ENCODE measurements at regions not wholly inside any gene's neighbourhood (a gene's known extent, or its start where the extent isn't known, plus 50 kb on each side); places are given as distances from the start of the nearest gene placed in this dataset.
"Not testable (repeated sequence)": the region's sequence is repeated elsewhere in the genome, so short reads cannot be mapped to it uniquely, and the experiment has no call there.

DNA sequence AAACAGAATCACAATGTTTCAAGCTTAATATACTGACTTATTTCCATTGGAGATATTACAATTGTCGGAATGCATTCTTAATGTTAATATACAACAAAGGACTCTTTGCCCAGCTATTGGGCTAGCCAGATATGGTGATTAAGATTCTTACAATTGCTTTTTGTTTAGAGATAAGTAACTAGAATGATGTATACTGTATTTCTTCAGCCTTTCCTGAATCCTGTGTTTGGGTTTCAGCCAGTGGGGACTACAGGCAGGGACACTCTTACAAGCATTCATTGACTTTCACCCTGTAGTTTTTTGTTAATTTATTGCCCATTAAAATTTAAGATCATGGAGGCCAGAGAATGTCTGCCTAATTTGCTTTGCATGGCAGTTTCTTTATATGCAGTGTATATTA is 254.1 kb upstream of the TMEFF2 start:
- DNase-seq (ENCODE audit: low read depth), result no peak

DNA sequence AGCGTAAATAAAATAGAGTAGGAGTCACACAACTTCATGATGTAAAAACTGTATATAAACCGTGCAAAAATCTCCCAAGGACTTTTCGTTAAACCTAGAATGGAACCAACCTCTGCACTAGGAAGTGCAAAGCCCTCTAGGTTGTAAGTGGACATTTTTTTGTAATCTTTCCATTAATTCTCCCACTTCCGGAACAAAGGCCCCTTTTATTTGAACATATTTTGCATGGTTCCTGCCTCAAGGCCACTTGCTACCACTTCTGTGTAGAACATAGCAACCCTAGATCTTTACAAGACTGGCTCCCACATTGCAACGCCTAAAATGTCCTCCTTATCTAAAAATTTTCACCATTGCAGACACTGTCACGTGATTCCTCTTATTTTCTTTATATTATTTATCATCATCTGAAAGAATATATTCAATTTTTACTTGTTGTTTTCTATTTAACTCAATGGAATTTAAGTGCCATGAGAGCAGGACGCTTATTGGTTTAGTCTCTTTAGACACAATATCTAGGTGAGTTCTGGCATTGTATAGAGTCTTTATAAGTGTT is 249.6 kb upstream of the TMEFF2 start:
- no peak for DNase-seq (ENCODE audit: low read depth)

DNA sequence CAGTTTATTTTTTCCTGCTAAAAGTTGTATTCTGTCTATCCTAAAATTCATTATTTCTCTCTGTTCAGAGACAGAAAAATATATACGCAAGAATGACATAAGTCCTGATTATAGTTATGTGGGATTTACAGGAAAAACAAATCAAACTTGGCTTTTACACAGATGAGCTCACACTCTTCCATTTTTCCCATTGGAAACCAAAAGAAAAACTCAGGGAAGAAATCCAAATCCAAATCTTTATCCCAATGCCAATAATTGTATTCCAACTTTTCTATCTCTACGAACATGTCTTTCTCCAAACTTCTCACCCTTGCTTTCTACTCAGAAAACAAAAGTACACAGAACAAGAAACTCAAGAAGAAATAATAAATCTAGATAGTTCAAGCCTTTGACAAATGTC is 249.1 kb upstream of the TMEFF2 start:
- no peak for DNase-seq (ENCODE audit: low read depth)

DNA sequence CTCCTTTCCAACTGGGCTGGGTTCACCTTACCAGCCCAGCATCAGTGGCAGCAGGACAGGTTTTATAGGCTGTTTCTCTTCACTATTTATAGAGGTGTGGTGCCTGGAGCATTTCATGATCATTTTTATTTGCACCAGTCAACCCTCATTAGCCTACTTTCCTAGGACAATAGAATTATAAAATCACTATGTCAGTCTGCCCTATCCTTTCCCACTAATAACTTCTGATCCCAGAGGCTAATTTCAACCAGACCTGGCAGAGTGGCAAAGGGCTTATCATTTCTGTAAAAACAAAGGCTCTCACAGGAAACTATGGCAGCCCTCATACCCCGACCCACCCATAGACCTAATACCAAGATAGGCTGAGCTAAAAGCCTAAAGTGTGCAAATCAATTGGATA is 243.5 kb upstream of the TMEFF2 start:
- no peak for DNase-seq (ENCODE audit: low read depth)

DNA sequence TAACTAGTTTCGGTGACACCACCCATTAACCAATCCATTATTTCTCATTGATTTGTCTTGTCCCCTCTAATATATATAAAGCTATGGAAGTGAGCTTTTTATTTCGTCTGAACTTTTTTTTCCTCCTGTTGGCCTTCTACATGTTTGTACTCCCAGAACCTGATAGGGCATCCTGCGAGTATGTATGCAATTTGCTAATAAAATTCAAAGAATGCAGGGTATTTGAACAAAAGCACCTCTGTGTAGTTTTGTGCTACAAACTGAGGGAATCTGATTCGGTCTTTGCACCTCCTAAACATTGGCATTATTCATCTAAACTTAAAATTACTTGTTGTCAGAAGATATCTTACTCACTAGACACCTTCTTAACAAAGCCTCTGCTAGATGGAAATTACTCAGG is 242.9 kb upstream of the TMEFF2 start:
- DNase-seq (ENCODE audit: low read depth), result no peak

DNA sequence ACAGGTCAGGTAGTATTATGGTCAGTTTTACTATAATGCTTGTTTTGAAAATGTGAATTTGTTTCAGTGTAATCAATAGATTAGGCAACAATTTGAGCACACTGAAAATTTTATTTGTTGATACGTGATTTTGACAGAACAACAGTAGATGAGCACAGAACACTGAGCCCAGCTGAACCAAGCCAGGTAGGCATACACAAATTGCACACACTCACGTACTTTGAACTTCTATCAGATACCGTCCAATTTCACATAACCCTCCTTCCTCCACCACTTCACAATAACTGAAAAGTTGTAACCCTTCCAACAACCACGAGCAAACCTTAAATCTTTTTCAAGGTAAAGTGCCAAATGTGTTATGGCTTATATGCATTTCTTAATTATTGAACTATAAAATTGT is 229.5 kb upstream of the TMEFF2 start:
- DNase-seq (ENCODE audit: low read depth), result no peak

DNA sequence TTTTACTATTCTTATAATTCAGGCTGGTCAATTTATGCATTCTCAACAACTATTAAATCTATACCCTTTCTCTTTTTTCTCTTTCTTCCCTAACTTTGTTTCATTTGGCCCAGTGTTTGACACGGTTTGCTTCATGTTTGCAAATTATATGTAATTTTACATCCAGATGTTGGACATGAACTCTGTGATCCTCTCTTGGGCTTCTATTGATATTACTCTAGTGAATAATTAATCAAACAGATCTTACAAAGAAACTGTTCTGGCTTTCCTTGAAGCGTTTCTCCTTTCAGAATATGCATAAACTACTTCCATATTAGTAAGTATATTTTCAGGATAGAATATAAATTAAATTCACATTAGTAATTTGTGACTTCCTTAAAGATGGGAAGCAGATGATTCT is 225.1 kb upstream of the TMEFF2 start:
- DNase-seq (ENCODE audit: low read depth), result no peak

DNA sequence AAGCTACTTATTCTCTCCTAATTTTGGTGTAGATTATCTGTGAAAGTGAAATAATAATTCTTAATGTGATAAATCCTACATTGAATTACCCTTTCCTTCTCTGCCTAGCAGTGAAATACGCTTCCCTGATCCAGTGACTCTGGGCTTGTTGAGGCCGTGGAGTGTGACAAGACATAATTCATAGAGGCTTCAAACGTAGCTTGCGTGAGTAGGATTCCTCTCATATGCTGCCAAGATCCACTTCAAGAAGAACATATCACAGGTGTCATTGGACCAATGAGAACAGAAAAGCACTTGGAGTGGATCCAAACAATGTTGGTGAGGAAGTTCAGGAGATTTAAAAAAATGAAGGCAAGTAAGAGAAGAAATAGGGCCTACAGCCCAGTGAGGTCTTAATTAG is 221.3 kb upstream of the TMEFF2 start:
- no peak for DNase-seq (ENCODE audit: low read depth)

DNA sequence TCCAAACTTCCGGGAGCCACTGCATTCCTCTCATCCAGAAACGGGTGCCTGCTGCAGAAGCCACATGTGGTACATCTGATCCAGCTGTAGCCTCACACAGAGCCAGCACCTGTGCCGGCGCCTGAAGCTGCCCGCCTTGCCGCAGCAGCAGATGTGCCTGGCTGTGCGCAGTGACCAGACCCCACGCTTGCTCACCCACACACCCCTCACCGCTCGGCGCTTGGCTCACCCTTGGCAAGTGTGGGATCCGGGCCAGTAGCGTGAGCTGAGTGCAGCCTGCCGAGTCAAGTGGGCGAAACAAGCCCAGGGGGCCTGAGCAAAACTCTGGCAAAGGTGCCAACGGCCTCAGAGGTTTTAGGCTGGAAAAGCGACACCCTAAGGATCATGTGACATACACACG is 220.1 kb upstream of the TMEFF2 start:
- DNase-seq (ENCODE audit: low read depth), result no peak

DNA sequence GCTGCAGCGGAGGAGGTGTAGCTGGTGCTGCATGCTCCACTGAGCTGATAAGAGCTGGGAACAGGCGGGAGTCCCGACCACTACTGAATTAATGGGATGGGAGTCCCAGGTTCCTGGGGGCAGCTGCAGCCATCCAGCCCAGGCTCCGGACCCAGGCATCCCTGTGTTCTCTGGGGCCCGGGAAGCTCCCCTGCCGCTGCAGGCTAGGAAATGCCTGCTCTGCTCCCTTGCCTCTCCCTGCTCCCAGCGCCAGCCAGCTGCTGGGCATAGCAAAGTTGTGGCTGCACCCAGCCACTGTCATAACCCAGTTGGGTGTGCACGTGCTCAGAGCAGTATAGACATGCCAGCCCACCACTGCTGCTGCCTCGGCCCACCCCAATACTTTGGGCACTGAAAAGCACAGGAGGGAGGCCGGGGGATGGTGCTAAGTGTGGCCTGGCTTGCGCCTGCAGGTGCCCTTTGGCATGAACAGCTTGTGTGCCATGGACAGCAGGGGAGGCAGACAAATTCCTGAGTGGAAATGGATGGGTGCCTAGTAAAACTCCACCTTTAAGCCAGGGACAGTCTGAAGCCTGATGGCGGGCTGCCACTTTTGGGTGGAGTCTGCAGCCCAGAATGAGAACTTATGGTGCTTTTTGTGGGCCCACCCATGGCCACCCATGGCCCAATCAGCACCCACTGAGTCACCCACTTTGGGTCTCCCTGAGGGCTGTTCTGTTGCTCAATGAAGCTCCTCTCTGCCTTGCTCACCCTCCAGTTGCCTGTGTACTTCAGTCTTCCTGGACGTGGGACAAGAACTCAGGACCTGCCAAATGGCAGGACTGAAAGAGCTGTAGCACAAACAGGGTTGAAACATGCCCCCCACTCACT is 219.3 kb upstream of the TMEFF2 start:
- DNase-seq (ENCODE audit: low read depth), result no peak

DNA sequence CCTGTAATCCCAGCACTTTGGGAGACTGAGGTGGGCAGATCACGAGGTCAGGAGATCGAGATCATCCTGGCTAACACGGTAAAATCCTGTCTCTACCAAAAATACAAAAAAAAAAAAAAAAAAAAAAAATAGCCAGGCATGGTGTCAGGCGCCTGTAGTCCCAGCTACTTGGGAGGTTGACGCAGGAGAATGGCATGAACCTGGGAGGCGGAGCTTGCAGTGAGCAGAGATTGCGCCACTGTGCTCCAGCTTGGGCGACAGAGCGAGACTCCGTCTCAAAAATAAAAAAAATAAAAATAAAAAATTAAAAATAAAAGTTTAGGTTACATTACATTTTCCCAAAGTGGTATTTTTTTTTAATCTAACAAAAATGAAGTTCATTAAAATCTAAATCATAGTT is 218.1 kb upstream of the TMEFF2 start:
- DNase-seq (ENCODE audit: low read depth), result not testable (repeated sequence)

DNA sequence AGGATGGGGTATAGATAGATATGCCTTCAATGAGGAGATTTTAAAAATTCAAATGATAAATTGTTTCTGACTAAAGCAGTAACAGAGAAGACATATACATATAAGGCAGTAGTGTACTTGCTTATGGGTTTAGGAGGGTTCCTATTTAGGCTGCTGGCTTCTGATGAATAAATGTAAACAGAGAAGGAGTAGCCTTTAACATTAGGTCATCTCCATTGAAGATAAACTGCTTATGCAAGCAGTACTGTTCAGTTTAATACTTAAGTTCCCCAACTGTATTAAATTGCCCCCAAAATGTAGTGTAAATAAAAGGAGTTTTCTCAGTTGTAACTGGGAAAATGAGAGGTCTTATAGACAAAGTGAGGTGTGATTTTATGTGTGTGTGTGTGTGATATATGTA is 217.7 kb upstream of the TMEFF2 start:
- no peak for DNase-seq (ENCODE audit: low read depth)

DNA sequence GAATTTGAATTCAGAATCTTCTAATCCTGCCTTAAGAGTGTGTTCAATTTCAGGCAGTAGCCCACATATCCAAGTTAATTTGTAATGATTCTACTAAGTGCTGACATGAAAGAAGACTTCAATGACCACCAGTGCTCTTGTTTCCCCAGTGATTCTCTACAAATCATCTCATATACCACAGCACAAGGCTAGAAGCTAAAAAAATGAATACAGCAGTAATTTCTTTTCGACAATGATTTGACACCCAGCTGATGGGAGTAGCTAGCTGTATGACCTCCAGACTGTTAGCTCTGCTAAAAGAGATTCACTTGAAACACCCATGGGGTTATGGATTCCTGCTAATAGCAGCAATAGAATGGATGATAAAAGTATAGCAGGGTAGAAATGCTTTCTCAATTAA is 217.0 kb upstream of the TMEFF2 start:
- DNase-seq (ENCODE audit: low read depth), result no peak

DNA sequence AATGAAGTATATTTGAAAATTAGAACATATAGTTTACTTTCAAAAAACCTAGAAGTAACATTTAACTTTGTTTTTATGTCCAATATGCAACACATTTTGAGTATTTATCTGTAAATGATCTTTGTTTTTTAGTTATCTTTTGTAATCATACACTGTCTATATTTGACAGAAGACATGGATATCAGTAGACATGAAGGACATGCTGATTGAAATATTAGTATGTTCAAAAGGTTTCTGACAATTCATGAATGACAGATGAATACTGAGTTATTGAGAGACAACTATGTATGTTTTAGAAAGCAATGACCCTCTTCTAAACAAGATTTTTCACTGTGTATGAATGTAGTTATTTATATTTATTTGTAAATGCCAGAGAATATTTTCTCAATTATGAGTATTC is 215.6 kb upstream of the TMEFF2 start:
- no peak for DNase-seq (ENCODE audit: low read depth)

DNA sequence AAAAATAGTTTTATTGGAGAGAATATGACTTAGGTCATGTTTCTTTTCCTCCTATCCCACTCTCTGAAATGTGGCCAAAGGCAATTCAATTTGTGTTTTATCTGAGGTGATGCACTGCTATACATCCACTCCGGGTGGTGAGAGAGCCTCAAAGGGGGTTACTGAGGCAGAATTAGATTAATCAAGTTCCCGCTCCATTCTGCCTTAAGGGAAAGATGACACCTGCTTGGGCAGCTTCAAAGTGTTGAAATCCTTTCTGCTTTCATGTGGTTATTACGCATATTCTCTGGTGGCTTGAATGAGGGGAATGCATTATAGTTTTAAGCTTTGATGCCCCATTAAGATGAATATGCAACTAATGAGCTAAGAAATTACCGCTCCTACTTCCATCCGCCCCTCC is 213.0 kb upstream of the TMEFF2 start:
- no peak for DNase-seq (ENCODE audit: low read depth)

DNA sequence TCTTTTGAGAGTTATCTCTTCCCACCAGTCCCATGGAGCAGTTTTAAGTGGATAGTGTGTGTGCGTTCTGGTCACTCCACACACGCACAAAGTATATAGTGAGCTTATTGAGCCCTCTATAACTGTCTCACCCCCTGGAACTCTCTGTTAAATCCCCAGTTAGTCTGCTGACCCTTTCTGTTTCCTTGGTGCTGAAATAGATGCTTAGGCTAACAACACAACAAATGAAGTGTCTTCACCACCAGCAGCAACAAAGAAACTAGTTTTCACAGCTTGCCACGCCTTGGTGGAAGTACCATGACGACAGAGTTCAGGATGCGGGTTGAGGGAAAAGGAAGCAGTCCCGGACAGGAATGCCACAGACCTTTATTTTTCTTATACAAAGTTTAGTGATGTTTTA is 203.5 kb upstream of the TMEFF2 start:
- no peak for DNase-seq (ENCODE audit: low read depth)

DNA sequence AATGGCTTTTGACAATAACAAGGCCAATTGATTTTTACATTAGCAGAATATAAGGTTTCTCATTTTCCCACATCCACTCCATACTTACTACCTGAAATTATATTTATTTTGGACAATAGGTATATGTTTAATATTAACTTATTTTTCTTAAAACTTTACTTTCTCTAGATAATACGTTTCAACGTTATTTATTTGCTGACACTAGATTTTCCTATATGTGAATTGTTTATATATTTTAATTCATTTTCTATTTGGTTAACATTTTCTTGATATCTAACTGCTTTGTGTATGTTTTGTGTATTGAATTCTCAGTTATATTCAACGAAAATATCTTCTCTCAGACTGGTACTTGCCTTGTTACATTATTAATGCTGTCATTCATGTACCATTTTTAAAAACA is 199.9 kb upstream of the TMEFF2 start:
- DNase-seq (ENCODE audit: low read depth), result no peak

DNA sequence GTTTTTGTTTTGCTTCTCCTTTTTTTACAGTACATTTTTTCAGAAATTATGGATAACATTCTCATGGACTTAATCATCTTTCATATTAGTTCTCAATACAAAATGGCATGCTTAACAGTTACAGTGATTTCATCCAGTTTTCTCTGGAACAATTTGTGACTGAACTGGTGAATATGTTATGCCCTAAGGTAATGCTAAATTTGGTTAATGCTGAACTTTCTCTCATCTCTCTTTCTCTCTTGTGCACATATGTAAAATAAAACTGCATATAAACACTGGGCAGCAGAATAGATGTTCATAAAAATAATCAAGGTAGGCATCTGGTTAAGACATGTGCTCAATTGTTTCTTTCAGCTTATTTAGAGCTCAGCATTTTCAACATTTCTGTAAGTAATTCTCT is 196.3 kb upstream of the TMEFF2 start:
- no peak for DNase-seq (ENCODE audit: low read depth)

DNA sequence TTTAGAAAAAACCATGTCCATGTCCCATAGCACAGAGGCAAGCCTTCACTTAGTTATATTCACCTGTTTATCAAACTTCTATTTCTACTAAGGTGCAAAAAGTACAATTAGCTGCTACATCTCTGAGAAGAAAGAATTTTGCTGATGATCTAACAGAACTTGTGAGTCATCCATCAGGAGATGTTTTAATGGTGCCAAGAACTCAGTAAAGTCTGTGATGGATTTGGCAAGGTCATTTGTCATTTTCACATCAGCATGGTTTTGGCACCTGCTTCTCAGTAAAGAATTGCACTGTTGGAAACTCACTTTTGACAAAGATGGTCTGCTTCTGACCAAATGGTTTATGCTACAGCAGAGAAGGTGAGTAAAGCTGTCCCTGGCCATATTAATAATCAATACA is 195.7 kb upstream of the TMEFF2 start:
- DNase-seq (ENCODE audit: low read depth), result no peak

DNA sequence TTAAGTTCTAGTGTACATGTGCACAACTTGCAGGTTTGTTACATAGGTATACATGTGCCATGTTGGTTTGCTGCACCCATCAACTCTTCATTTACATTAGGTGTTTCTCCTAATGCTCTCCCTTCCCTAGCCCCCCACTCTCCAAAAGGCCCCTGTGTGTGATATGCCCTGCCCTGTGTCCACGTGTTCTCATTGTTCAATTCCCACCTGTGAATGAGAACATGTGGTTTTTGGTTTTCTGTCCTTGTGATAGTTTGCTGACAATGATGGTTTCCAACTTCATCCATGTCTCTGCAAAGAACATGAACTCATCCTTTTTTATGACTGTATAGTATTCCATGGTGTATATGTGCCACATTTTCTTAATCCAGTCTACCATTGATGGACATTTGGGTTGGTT is 189.5 kb upstream of the TMEFF2 start:
- DNase-seq (ENCODE audit: low read depth), result not testable (repeated sequence)

DNA sequence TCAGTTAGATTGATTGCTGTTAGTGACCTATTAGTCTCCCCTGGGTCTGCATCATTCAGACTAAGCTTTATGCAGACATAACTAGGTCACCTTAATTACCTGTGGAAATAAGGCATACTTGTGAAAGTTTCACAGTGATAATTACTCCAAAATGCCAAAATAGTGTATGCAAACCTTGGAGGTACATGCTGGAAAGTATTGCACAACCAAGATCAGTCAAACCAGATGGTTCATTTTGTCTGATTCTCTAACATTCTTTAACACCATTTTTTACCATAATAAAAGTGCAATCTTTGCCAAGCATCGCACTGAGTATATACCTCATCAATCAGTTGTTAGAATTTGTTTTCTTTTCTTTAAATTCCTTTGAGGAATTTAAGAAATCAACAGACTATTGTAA is 186.3 kb upstream of the TMEFF2 start:
- DNase-seq (ENCODE audit: low read depth), result no peak

DNA sequence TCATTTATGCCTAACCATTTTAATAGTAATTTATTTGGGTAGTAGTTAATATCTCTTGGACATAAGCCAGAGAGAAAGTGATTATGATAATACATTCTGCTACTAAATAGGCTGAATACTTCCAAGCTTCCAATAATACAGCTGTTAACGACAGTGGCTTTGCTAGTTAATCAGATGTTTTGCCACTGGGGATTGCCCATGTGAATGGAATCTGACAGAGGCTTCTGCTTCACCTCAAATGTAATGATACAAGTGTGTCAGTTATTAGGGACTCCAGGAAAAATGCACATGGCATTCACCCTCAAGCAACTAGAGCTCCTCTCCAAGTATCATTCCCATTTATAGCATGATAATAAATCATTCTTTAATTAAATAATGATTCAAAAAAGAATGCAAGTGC is 185.0 kb upstream of the TMEFF2 start:
- DNase-seq (ENCODE audit: low read depth), result no peak

DNA sequence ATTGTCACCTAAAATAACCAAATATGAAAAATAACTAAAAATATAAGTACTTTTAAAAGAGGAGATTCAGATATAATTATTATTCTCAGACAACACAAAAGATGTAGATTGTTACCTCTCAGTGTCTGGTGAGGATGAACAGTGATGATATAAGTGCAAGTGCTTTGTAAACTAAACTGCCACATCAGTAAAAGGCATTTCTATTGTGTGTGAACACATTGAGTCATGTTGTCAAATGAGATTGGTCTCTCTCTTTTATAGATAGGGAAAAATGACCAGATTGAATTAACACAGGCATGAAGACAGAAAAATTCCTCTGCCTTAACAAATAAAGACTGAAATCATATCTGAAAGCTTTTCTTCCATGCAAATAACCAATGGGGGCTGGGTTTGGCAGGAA is 182.4 kb upstream of the TMEFF2 start:
- no peak for DNase-seq (ENCODE audit: low read depth)

DNA sequence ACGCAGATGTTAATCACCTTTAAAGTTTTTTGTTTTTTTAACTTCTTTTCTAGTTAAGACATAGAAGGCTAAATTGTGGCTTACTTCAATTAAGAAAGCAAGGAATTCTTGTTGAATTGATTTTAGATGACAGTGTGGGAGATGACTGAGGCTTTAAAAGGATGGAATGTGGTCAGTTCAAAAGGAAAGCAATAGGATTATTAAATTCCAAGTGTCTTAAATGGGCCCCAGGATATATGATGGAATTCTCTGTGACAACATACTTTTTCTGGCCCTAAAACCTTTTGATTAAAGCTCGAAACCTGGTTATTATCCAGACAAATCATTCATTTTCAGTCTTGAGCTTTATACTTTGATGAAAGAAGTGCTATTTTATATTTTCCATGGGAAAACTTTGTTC is 179.0 kb upstream of the TMEFF2 start:
- no peak for DNase-seq (ENCODE audit: low read depth)
